WTC11 (cell line): ENCODE measurements at regions not wholly inside any gene's neighbourhood (a gene's known extent, or its start where the extent isn't known, plus 50 kb on each side); places are given as distances from the start of the nearest gene placed in this dataset.

Experiments used
- ATAC-seq: fragments of 200-7000 bp; cut with Tn5 transposase; 2 replicates; pipeline ENCODE4 v1.10.0; 2021; ENCODE audit warnings: mild to moderate bottlenecking, moderate library complexity
- CTCF ChIA-PET: fragments of 300-600 bp; sonication (Branson Sonifier 250); formaldehyde crosslinking; loops from one replicate; lab custom pipeline; 2021; ENCODE audit warnings: antibody characterized with exemption; lab: Charles Lee
- POLR2A ChIA-PET: fragments of 350-600 bp; sonication (Branson Sonifier 250); formaldehyde crosslinking; loops from one replicate; lab custom pipeline; 2021; ENCODE audit warnings: antibody characterized with exemption; lab: Charles Lee
- DNase-seq: peaks from one replicate; pipeline ENCODE4 v3.0.0; 2021; ENCODE audit warnings: low spot score
- H3K27ac Mint-ChIP-seq: 2 replicates; pipeline ENCODE4 v1.8.0; 2021; ENCODE audit warnings: mixed read lengths
- H3K27me3 Mint-ChIP-seq: 2 replicates; pipeline ENCODE4 v1.8.0; 2021; ENCODE audit warnings: low read depth, mild to moderate bottlenecking, moderate library complexity, mixed read lengths
- H3K36me3 Mint-ChIP-seq: 2 replicates; pipeline ENCODE4 v1.8.0; 2021; ENCODE audit warnings: mixed read lengths
- H3K4me1 Mint-ChIP-seq: 2 replicates; pipeline ENCODE4 v1.8.0; 2022; ENCODE audit warnings: mixed read lengths
- H3K4me3 Mint-ChIP-seq: 2 replicates; pipeline ENCODE4 v1.8.0; 2021; ENCODE audit warnings: mild to moderate bottlenecking, moderate library complexity, mixed read lengths
- H3K9me3 Mint-ChIP-seq: 2 replicates; pipeline ENCODE4 v1.8.0; 2021; ENCODE audit warnings: mixed read lengths
- ATF6 ChIP-seq: sonication (generic); formaldehyde crosslinking; IDR thresholded peaks from 2 replicates; pipeline ENCODE4 v1.8.1; 2023; ENCODE audit warnings: mild to moderate bottlenecking, missing genetic modification reagents
- CDX4 ChIP-seq: fragments of 250-450 bp; sonication (Bioruptor Pico); IDR thresholded peaks from 2 replicates; pipeline ENCODE4 v1.9.0; 2021; ENCODE audit warnings: moderate library complexity, mild to moderate bottlenecking, inconsistent platforms, borderline replicate concordance
- FOXJ3 ChIP-seq: sonication (generic); formaldehyde crosslinking; IDR thresholded peaks from 2 replicates; pipeline ENCODE4 v1.9.0; 2021; ENCODE audit warnings: missing genetic modification reagents, mild to moderate bottlenecking, borderline replicate concordance
- IRF1 ChIP-seq: sonication (generic); formaldehyde crosslinking; IDR thresholded peaks from 2 replicates; pipeline ENCODE4 v1.8.0; 2023; ENCODE audit warnings: missing genetic modification reagents
- IRF2 ChIP-seq: sonication (generic); formaldehyde crosslinking; IDR thresholded peaks from 2 replicates; pipeline ENCODE4 v1.8.0; 2022; ENCODE audit warnings: low read depth, missing genetic modification reagents, borderline replicate concordance
- MAX ChIP-seq: sonication (generic); formaldehyde crosslinking; IDR thresholded peaks from 2 replicates; pipeline ENCODE4 v1.8.0; 2022; ENCODE audit warnings: mild to moderate bottlenecking, missing genetic modification reagents
- NFATC4 ChIP-seq: fragments of 250-450 bp; sonication (Bioruptor Pico); IDR thresholded peaks from 2 replicates; pipeline ENCODE4 v1.9.0; 2021; ENCODE audit warnings: mild to moderate bottlenecking
- NFYB ChIP-seq: sonication (generic); formaldehyde crosslinking; conservative IDR thresholded peaks from 2 replicates; pipeline ENCODE4 v1.8.0; 2022; ENCODE audit warnings: low read depth, missing genetic modification reagents
- SMAD3 ChIP-seq: sonication (generic); formaldehyde crosslinking; IDR thresholded peaks from 2 replicates; pipeline ENCODE4 v1.8.0; 2022; ENCODE audit warnings: missing genetic modification reagents, mild to moderate bottlenecking, borderline replicate concordance
- STAT6 ChIP-seq: sonication (generic); formaldehyde crosslinking; conservative IDR thresholded peaks from 2 replicates; pipeline ENCODE4 v1.8.1; 2023; ENCODE audit warnings: mild to moderate bottlenecking, low read depth, missing genetic modification reagents, moderate library complexity
- ZBTB43 ChIP-seq: sonication (generic); formaldehyde crosslinking; IDR thresholded peaks from 2 replicates; pipeline ENCODE4 v1.8.1; 2023; ENCODE audit warnings: mild to moderate bottlenecking, missing genetic modification reagents
- ZNF317 ChIP-seq: sonication (generic); formaldehyde crosslinking; IDR thresholded peaks from 2 replicates; pipeline ENCODE4 v1.8.1; 2023; ENCODE audit warnings: low read depth, mild to moderate bottlenecking, moderate library complexity, missing genetic modification reagents, borderline replicate concordance
- ZNF423 ChIP-seq: fragments of 250-450 bp; sonication (Bioruptor Pico); IDR thresholded peaks from 2 replicates; pipeline ENCODE4 v2.1.2; 2022; ENCODE audit warnings: mild to moderate bottlenecking, moderate library complexity
- ZNF425 ChIP-seq: fragments of 250-450 bp; sonication (Bioruptor Pico); conservative IDR thresholded peaks from 2 replicates; pipeline ENCODE4 v1.9.0; 2021; ENCODE audit warnings: mild to moderate bottlenecking
- ZNF532 ChIP-seq: fragments of 250-450 bp; sonication (Bioruptor Pico); IDR thresholded peaks from 2 replicates; pipeline ENCODE4 v1.9.0; 2021; ENCODE audit warnings: mild to moderate bottlenecking, borderline replicate concordance
- ZNF671 ChIP-seq: fragments of 250-450 bp; sonication (Bioruptor Pico); IDR thresholded peaks from 2 replicates; pipeline ENCODE4 v1.8.0; 2021; ENCODE audit warnings: mild to moderate bottlenecking

- no peak for TF ChIP-seq STAT6
- no peak for TF ChIP-seq ZNF532 (CRISPR knock-in tag)
- TF ChIP-seq IRF1 (CRISPR knock-in tag): no peak
Measured at GRCh38 chr18:73666772-73667171, 480.9 kb downstream of the FBXO15 start (continued).

GRCh38 chr18:73664896-73665295, 482.7 kb downstream of the FBXO15 start:
- no peak for DNase-seq
- H3K4me1 Mint-ChIP-seq: no peaks in the 10 kb centered on the region
- peaks cover 11% of the 10 kb centered on the region for H3K9me3 Mint-ChIP-seq
- TF ChIP-seq MAX (no peak), ZNF317 (CRISPR knock-in tag) (no peak), SMAD3 (CRISPR knock-in tag) (no peak), ATF6 (CRISPR knock-in tag) (no peak), IRF2 (CRISPR knock-in tag) (no peak), NFATC4 (no peak), STAT6 (no peak), FOXJ3 (no peak), NFYB (CRISPR knock-in tag) (no peak), ZNF425 (CRISPR knock-in tag) (no peak), ZBTB43 (no peak), ZNF671 (CRISPR knock-in tag) (no peak), CDX4 (CRISPR knock-in tag) (no peak), ZNF423 (CRISPR knock-in tag) (no peak)
- peaks cover 4% of the 10 kb centered on the region; the same call in 1 of the 2 replicates for H3K36me3 Mint-ChIP-seq
- H3K27ac Mint-ChIP-seq: no peak overlapping the region
- ATAC-seq: no peak
- no peaks in the 10 kb centered on the region for H3K27me3 Mint-ChIP-seq
- ChIA-PET POLR2A (interaction anchor here (0.6 kb wide), 1 partner anchor 18 kb away, joined by 3 read pairs; no protein-coding TSS in a partner anchor), CTCF (no interaction called here)
- no peak overlapping the region for H3K4me3 Mint-ChIP-seq
